Activated naive CD8-positive, alpha-beta T cell treated with anti-CD3 and anti-CD28 coated beads, Interleukin-2, amount 50 U/mL, for 24 hours (primary cell): ENCODE measurements at regions not wholly inside any gene's neighbourhood (a gene's known extent, or its start where the extent isn't known, plus 50 kb on each side); places are given as distances from the start of the nearest gene placed in this dataset.
A peak's percentile ranks its signal among the peaks of the same experiment; 100 is the strongest.

Source experiments
- ATAC-seq: fragments of 150-1000 bp; cut with Tn5 transposase; one replicate; pipeline ENCODE4 v1.10.0; 2021
- DNase-seq: peaks from one replicate; pipeline ENCODE4 v3.0.0; 2021
- H3K27ac Mint-ChIP-seq: one replicate; pipeline ENCODE4 v1.8.0; 2021; ENCODE audit warnings: mild to moderate bottlenecking, mixed read lengths
- H3K27me3 Mint-ChIP-seq: one replicate; pipeline ENCODE4 v1.8.0; 2021; ENCODE audit warnings: mixed read lengths
- H3K36me3 Mint-ChIP-seq: one replicate; pipeline ENCODE4 v1.8.0; 2021; ENCODE audit warnings: low read depth, mixed read lengths
- H3K4me1 Mint-ChIP-seq: one replicate; pipeline ENCODE4 v1.8.0; 2021; ENCODE audit warnings: mixed read lengths
- H3K4me3 Mint-ChIP-seq: one replicate; pipeline ENCODE4 v1.8.0; 2021; ENCODE audit warnings: mild to moderate bottlenecking, moderate library complexity, mixed read lengths
- H3K9me3 Mint-ChIP-seq: one replicate; pipeline ENCODE4 v1.8.0; 2021; ENCODE audit warnings: mixed read lengths

GRCh38 chr11:45361551-45361950 lies 75.4 kb upstream of the SYT13 start:
- Mint-ChIP-seq H3K27ac (no peak overlapping the region), H3K36me3 (no peaks in the 10 kb centered on the region), H3K9me3 (no peaks in the 10 kb centered on the region), H3K4me1 (no peaks in the 10 kb centered on the region), H3K4me3 (no peak overlapping the region), H3K27me3 (peaks cover 11% of the 10 kb centered on the region)
- DNase-seq (no peak), ATAC-seq (no peak)

- Mint-ChIP-seq H3K27me3 (peaks cover 6% of the 10 kb centered on the region), H3K4me1 (peaks cover 13% of the 10 kb centered on the region), H3K4me3 (peak overlapping the region; percentile 77), H3K9me3 (peaks cover 10% of the 10 kb centered on the region), H3K27ac (peak overlapping the region; percentile 27), H3K36me3 (peaks cover 3% of the 10 kb centered on the region)
- ATAC-seq: no peak
- DNase-seq: no peak
Observed at GRCh38 chr11:45355706-45356041, 69.5 kb upstream of the SYT13 start.

- H3K36me3 Mint-ChIP-seq: peaks cover 3% of the 10 kb centered on the region
- H3K9me3 Mint-ChIP-seq: peaks cover 10% of the 10 kb centered on the region
- ATAC-seq (peak; percentile 90), DNase-seq (peak; percentile 86)
- H3K27me3 Mint-ChIP-seq: peaks cover 6% of the 10 kb centered on the region
- peak overlapping the region; percentile 59 for H3K27ac Mint-ChIP-seq
- H3K4me1 Mint-ChIP-seq: peaks cover 15% of the 10 kb centered on the region
- peak overlapping the region; percentile 77 for H3K4me3 Mint-ChIP-seq
Observed at GRCh38 chr11:45354976-45355705, 69.0 kb upstream of the SYT13 start.

- Mint-ChIP-seq H3K27me3 (peaks cover 10% of the 10 kb centered on the region), H3K27ac (no peak overlapping the region), H3K4me1 (peaks cover 8% of the 10 kb centered on the region), H3K4me3 (no peak overlapping the region), H3K9me3 (peaks cover 1% of the 10 kb centered on the region), H3K36me3 (no peaks in the 10 kb centered on the region)
- DNase-seq (no peak), ATAC-seq (no peak)
Observed at GRCh38 chr11:45348729-45349128, 62.6 kb upstream of the SYT13 start.

GRCh38 chr11:45347348-45348082 lies 61.4 kb upstream of the SYT13 start:
- Mint-ChIP-seq H3K9me3 (no peaks in the 10 kb centered on the region), H3K27me3 (peaks cover 9% of the 10 kb centered on the region), H3K4me3 (no peak overlapping the region), H3K27ac (no peak overlapping the region), H3K4me1 (peaks cover 8% of the 10 kb centered on the region), H3K36me3 (no peaks in the 10 kb centered on the region)
- ATAC-seq (no peak), DNase-seq (no peak)

- no peaks in the 10 kb centered on the region for H3K9me3 Mint-ChIP-seq
- H3K27me3 Mint-ChIP-seq: peaks cover 13% of the 10 kb centered on the region
- no peak overlapping the region for H3K27ac Mint-ChIP-seq
- no peak for ATAC-seq
- peaks cover 7% of the 10 kb centered on the region for H3K4me1 Mint-ChIP-seq
- H3K4me3 Mint-ChIP-seq: no peak overlapping the region
- DNase-seq: no peak
- no peaks in the 10 kb centered on the region for H3K36me3 Mint-ChIP-seq
Observed at GRCh38 chr11:45345491-45345890, 59.4 kb upstream of the SYT13 start.

GRCh38 chr11:45344028-45344427 lies 57.9 kb upstream of the SYT13 start:
- ATAC-seq: no peak
- no peak overlapping the region for H3K27ac Mint-ChIP-seq

GRCh38 chr11:45343444-45343843 lies 57.3 kb upstream of the SYT13 start:
- no peak overlapping the region for H3K27ac Mint-ChIP-seq
- H3K4me1 Mint-ChIP-seq: peaks cover 14% of the 10 kb centered on the region
- no peaks in the 10 kb centered on the region for H3K9me3 Mint-ChIP-seq
- ATAC-seq (no peak), DNase-seq (no peak)
- peaks cover 17% of the 10 kb centered on the region for H3K27me3 Mint-ChIP-seq
- no peak overlapping the region for H3K4me3 Mint-ChIP-seq
- no peaks in the 10 kb centered on the region for H3K36me3 Mint-ChIP-seq

More at GRCh38 chr11:45344028-45344427, 57.9 kb upstream of the SYT13 start:
- no peak for DNase-seq
- peaks cover 14% of the 10 kb centered on the region for H3K4me1 Mint-ChIP-seq
- no peaks in the 10 kb centered on the region for H3K9me3 Mint-ChIP-seq
- no peak overlapping the region for H3K4me3 Mint-ChIP-seq
- H3K27me3 Mint-ChIP-seq: peaks cover 17% of the 10 kb centered on the region
- no peaks in the 10 kb centered on the region for H3K36me3 Mint-ChIP-seq

GRCh38 chr11:45341372-45341771 lies 55.2 kb upstream of the SYT13 start:
- no peaks in the 10 kb centered on the region for H3K36me3 Mint-ChIP-seq
- no peak for DNase-seq

GRCh38 chr11:45339729-45340519 lies 53.8 kb upstream of the SYT13 start:
- Mint-ChIP-seq H3K9me3 (no peaks in the 10 kb centered on the region), H3K4me1 (peaks cover 11% of the 10 kb centered on the region), H3K36me3 (no peaks in the 10 kb centered on the region), H3K4me3 (peak overlapping the region; percentile 69), H3K27me3 (peaks cover 13% of the 10 kb centered on the region), H3K27ac (peak overlapping the region; percentile 22)
- DNase-seq (peak; percentile 95), ATAC-seq (peak; percentile 94)

More at GRCh38 chr11:45341372-45341771, 55.2 kb upstream of the SYT13 start:
- Mint-ChIP-seq H3K27me3 (peaks cover 15% of the 10 kb centered on the region), H3K9me3 (no peaks in the 10 kb centered on the region), H3K4me3 (no peak overlapping the region), H3K4me1 (peaks cover 11% of the 10 kb centered on the region), H3K27ac (no peak overlapping the region)
- ATAC-seq: no peak

- H3K36me3 Mint-ChIP-seq: no peaks in the 10 kb centered on the region
- no peak for DNase-seq
- no peak for ATAC-seq
- H3K9me3 Mint-ChIP-seq: no peaks in the 10 kb centered on the region
- no peak overlapping the region for H3K4me3 Mint-ChIP-seq
- H3K27ac Mint-ChIP-seq: no peak overlapping the region
- H3K27me3 Mint-ChIP-seq: peaks cover 16% of the 10 kb centered on the region
- peaks cover 13% of the 10 kb centered on the region for H3K4me1 Mint-ChIP-seq
Observed at GRCh38 chr11:45337583-45338360, 51.6 kb upstream of the SYT13 start.

GRCh38 chr11:45336136-45336535 lies 50.0 kb upstream of the SYT13 start:
- H3K9me3 Mint-ChIP-seq: no peaks in the 10 kb centered on the region

More at GRCh38 chr11:45336136-45336535, 50.0 kb upstream of the SYT13 start:
- ATAC-seq (no peak), DNase-seq (no peak)
- no peaks in the 10 kb centered on the region for H3K36me3 Mint-ChIP-seq
- peaks cover 13% of the 10 kb centered on the region for H3K27me3 Mint-ChIP-seq
- no peak overlapping the region for H3K4me3 Mint-ChIP-seq
- H3K4me1 Mint-ChIP-seq: peaks cover 13% of the 10 kb centered on the region
- no peak overlapping the region for H3K27ac Mint-ChIP-seq
